ENCODE measurements at regions not wholly inside any gene's neighbourhood (a gene's known extent, or its start where the extent isn't known, plus 50 kb on each side); places are given as distances from the start of the nearest gene placed in this dataset.

- no peak for TF ChIP-seq GATA2 (IDR thresholded peaks at IDR 0.05; ENCODE audit: low read depth, low read length)
- TF ChIP-seq GATA3 (IDR thresholded peaks at IDR 0.05; ENCODE audit: low read depth, low read length) = no peak
Observed at GRCh38 chr2:188788621-188789020, 185.6 kb upstream of the COL3A1 start.

GRCh38 chr2:188789951-188790350 lies 184.2 kb upstream of the COL3A1 start:
- TF ChIP-seq GATA2 (IDR thresholded peaks at IDR 0.05; ENCODE audit: low read depth, low read length) = no peak
- TF ChIP-seq GATA3 (IDR thresholded peaks at IDR 0.05; ENCODE audit: low read depth, low read length) = no peak

- TF ChIP-seq GATA2 (IDR thresholded peaks at IDR 0.05; ENCODE audit: low read depth, low read length) = no peak
- no peak for TF ChIP-seq GATA3 (IDR thresholded peaks at IDR 0.05; ENCODE audit: low read depth, low read length)
Observed at GRCh38 chr2:188795762-188796161, 178.4 kb upstream of the COL3A1 start.

GRCh38 chr2:188797371-188797770 lies 176.8 kb upstream of the COL3A1 start:
- no peak for TF ChIP-seq GATA2 (IDR thresholded peaks at IDR 0.05; ENCODE audit: low read depth, low read length)
- TF ChIP-seq GATA3 (IDR thresholded peaks at IDR 0.05; ENCODE audit: low read depth, low read length) = no peak

GRCh38 chr2:188798159-188798558 lies 176.0 kb upstream of the COL3A1 start:
- no peak for TF ChIP-seq GATA3 (IDR thresholded peaks at IDR 0.05; ENCODE audit: low read depth, low read length)
- TF ChIP-seq GATA2 (IDR thresholded peaks at IDR 0.05; ENCODE audit: low read depth, low read length) = no peak

GRCh38 chr2:188805219-188805618 lies 169.0 kb upstream of the COL3A1 start:
- TF ChIP-seq GATA2 (IDR thresholded peaks at IDR 0.05; ENCODE audit: low read depth, low read length) (no peak), GATA3 (IDR thresholded peaks at IDR 0.05; ENCODE audit: low read depth, low read length) (no peak)

GRCh38 chr2:188808947-188809355 lies 165.2 kb upstream of the COL3A1 start:
- TF ChIP-seq GATA2 (IDR thresholded peaks at IDR 0.05; ENCODE audit: low read depth, low read length) = no peak
- TF ChIP-seq GATA3 (IDR thresholded peaks at IDR 0.05; ENCODE audit: low read depth, low read length) = no peak

GRCh38 chr2:188810586-188810985 lies 163.6 kb upstream of the COL3A1 start:
- TF ChIP-seq GATA3 (IDR thresholded peaks at IDR 0.05; ENCODE audit: low read depth, low read length) (no peak), GATA2 (IDR thresholded peaks at IDR 0.05; ENCODE audit: low read depth, low read length) (no peak)

- TF ChIP-seq GATA3 (IDR thresholded peaks at IDR 0.05; ENCODE audit: low read depth, low read length) (no peak), GATA2 (IDR thresholded peaks at IDR 0.05; ENCODE audit: low read depth, low read length) (no peak)
Observed at GRCh38 chr2:188811522-188811921, 162.7 kb upstream of the COL3A1 start.

GRCh38 chr2:188813315-188813714 lies 160.9 kb upstream of the COL3A1 start:
- TF ChIP-seq GATA2 (IDR thresholded peaks at IDR 0.05; ENCODE audit: low read depth, low read length) = no peak
- no peak for TF ChIP-seq GATA3 (IDR thresholded peaks at IDR 0.05; ENCODE audit: low read depth, low read length)

- TF ChIP-seq GATA2 (IDR thresholded peaks at IDR 0.05; ENCODE audit: low read depth, low read length) = no peak
Observed at GRCh38 chr2:188813857-188814256, 160.3 kb upstream of the COL3A1 start.

- TF ChIP-seq GATA3 (IDR thresholded peaks at IDR 0.05; ENCODE audit: low read depth, low read length) = no peak
- no peak for TF ChIP-seq GATA2 (IDR thresholded peaks at IDR 0.05; ENCODE audit: low read depth, low read length)
Observed at GRCh38 chr2:188819011-188819410, 155.2 kb upstream of the COL3A1 start.

GRCh38 chr2:188819792-188820191 lies 154.4 kb upstream of the COL3A1 start:
- no peak for TF ChIP-seq GATA3 (IDR thresholded peaks at IDR 0.05; ENCODE audit: low read depth, low read length)
- TF ChIP-seq GATA2 (IDR thresholded peaks at IDR 0.05; ENCODE audit: low read depth, low read length) = no peak

GRCh38 chr2:188820576-188820975 lies 153.6 kb upstream of the COL3A1 start:
- TF ChIP-seq GATA2 (IDR thresholded peaks at IDR 0.05; ENCODE audit: low read depth, low read length) (no peak), GATA3 (IDR thresholded peaks at IDR 0.05; ENCODE audit: low read depth, low read length) (no peak)

GRCh38 chr2:188824125-188824524 lies 150.0 kb upstream of the COL3A1 start:
- TF ChIP-seq GATA3 (IDR thresholded peaks at IDR 0.05; ENCODE audit: low read depth, low read length) = no peak
- no peak for TF ChIP-seq GATA2 (IDR thresholded peaks at IDR 0.05; ENCODE audit: low read depth, low read length)

- TF ChIP-seq GATA3 (IDR thresholded peaks at IDR 0.05; ENCODE audit: low read depth, low read length) = no peak
Observed at GRCh38 chr2:188833331-188833730, 140.8 kb upstream of the COL3A1 start.
